ENCODE measurements at regions not wholly inside any gene's neighbourhood (a gene's known extent, or its start where the extent isn't known, plus 50 kb on each side); places are given as distances from the start of the nearest gene placed in this dataset.

DNA sequence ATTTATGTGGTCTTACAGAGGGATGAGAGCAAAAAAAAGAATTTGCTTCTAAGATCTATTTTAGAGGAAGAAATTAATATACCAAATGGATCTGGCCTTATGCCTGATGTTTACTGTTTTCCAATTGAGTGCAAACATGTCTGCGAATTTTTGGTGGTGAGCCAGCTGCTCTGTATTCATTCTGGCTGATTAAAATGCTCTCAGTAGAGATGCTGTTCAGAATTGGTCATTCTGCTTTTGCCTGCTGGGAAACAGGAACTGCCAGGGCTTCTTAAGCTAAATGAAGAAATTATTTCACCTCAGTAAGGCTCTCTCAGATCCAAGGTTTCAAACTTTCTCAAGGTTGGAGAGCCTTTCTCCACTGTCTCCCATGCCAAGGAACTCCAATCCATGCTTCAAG lies 132.0 kb upstream of the SV2C start:
- Histone ChIP-seq H3K36me3 (ENCODE audit: control insufficient read depth, insufficient read depth, low read length) (no peaks in the 10 kb centered on the region), H3K27ac (ENCODE audit: low read depth, low read length, severe bottlenecking) (no peak overlapping the region), H3K4me1 (ENCODE audit: control insufficient read depth, insufficient read depth, low read length, poor library complexity, severe bottlenecking) (no peaks in the 10 kb centered on the region), H3K4me3 (ENCODE audit: extremely low read depth, insufficient read depth, low read length, poor library complexity, severe bottlenecking) (no peak overlapping the region), H3K9me3 (ENCODE audit: control insufficient read depth, low read length) (no peaks in the 10 kb centered on the region)
- 83% methylated on average over 1 of the region's 1 CpG; no CpG with 5 or more reads in 1 of the 2 experiments for WGBS, 2 experiments (ENCODE audit: insufficient coverage in 2 of 2)

DNA sequence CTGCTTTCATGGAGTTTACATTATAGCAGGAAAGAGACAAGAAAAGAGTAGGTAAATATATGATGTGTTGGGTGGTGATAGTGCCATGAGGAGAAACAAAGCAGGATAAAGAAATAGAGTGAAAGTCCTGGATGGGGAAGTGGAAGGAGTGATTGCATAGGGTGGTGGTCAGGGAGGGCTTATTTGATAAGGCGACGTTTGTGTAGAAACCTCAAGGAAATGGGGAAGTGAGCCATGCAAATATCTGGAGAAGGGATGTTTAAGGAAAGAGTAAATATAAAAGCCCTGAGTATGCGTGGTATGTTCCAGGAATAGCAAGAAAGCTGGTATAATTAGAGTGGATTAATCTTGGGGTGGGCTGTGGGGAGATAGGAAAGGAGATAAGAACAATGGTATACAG lies 134.7 kb upstream of the SV2C start:
- Histone ChIP-seq H3K4me3 (ENCODE audit: extremely low read depth, insufficient read depth, low read length, poor library complexity, severe bottlenecking) (no peak overlapping the region), H3K36me3 (ENCODE audit: control insufficient read depth, insufficient read depth, low read length) (no peaks in the 10 kb centered on the region), H3K4me1 (ENCODE audit: control insufficient read depth, insufficient read depth, low read length, poor library complexity, severe bottlenecking) (no peaks in the 10 kb centered on the region), H3K9me3 (ENCODE audit: control insufficient read depth, low read length) (no peaks in the 10 kb centered on the region), H3K27ac (ENCODE audit: low read depth, low read length, severe bottlenecking) (no peak overlapping the region)
- 88% methylated on average over 3 of the region's 3 CpGs for WGBS, 2 experiments (ENCODE audit: insufficient coverage in 2 of 2)

DNA sequence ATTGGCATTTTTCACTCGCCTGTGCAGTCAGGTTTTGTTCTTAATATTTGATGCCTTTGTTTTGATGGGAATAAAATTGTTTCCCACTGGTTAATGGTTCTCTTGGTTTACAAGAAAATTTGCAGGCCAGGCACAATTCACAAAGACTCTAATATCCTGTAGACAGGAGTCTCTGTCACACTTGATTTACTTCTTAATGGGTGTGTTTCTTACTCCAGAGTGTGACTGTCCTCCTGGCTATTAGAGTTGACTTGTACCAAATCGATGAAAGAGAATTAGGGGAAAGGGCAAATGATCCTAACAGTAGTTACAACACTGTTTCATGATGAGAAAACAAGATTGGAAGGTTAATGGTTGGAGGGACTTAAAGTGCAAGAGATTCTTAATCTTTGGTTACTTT lies 142.8 kb upstream of the SV2C start:
- H3K27ac ChIP-seq (ENCODE audit: low read depth, low read length, severe bottlenecking): no peak overlapping the region
- H3K9me3 ChIP-seq (ENCODE audit: control insufficient read depth, low read length): no peaks in the 10 kb centered on the region
- WGBS, 2 experiments (ENCODE audit: insufficient coverage in 2 of 2): 71 to 83% methylated on average over 1 of the region's 2 CpGs
- no peaks in the 10 kb centered on the region for H3K36me3 ChIP-seq (ENCODE audit: control insufficient read depth, insufficient read depth, low read length)
- no peak overlapping the region for H3K4me3 ChIP-seq (ENCODE audit: extremely low read depth, insufficient read depth, low read length, poor library complexity, severe bottlenecking)
- no peaks in the 10 kb centered on the region for H3K4me1 ChIP-seq (ENCODE audit: control insufficient read depth, insufficient read depth, low read length, poor library complexity, severe bottlenecking)

DNA sequence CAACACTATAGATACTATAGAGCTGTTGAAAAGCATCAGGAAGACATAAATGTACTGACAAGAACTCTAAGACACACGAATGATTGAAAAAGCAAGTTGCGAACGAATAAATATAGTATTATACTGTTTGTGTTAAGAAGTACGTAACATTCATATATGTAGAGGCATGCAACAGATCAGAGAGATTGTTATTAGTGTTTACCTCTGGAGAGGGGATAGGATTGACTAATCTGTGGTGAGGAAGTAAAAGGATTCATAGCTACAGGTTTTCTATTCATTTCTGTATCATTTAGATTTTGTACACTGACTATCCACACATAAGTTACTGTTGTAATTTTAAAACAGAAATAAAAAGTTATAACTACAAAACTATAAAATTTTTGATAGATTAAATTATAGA lies 147.6 kb upstream of the SV2C start:
- Histone ChIP-seq H3K9me3 (ENCODE audit: control insufficient read depth, low read length) (no peaks in the 10 kb centered on the region), H3K36me3 (ENCODE audit: control insufficient read depth, insufficient read depth, low read length) (no peaks in the 10 kb centered on the region), H3K4me3 (ENCODE audit: extremely low read depth, insufficient read depth, low read length, poor library complexity, severe bottlenecking) (no peak overlapping the region), H3K27ac (ENCODE audit: low read depth, low read length, severe bottlenecking) (no peak overlapping the region), H3K4me1 (ENCODE audit: control insufficient read depth, insufficient read depth, low read length, poor library complexity, severe bottlenecking) (peaks cover 2% of the 10 kb centered on the region)
- WGBS, 2 experiments (ENCODE audit: insufficient coverage in 2 of 2): 77 to 93% methylated on average over 3 to 4 of the region's 4 CpGs

DNA sequence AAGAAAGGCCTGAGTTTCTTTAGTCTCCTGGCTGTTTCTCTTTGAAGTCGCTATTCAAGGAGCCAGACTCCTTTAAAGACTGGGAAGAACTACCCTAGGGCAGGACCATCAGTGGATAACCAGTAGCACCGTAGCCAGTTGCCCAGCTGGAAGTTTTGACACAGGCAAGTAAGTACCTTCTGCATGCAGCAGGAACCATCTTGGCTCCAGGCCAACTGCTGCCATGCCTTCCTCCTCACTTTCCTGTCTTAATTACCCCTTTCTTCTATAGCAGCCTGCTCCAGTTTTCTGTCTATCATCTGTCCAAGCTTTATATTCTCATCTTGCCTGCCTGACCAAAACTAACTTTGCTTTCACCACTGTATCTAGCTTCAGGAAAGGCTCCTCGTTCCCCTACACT lies 149.7 kb upstream of the SV2C start:
- Histone ChIP-seq H3K9me3 (ENCODE audit: control insufficient read depth, low read length) (no peaks in the 10 kb centered on the region), H3K36me3 (ENCODE audit: control insufficient read depth, insufficient read depth, low read length) (no peaks in the 10 kb centered on the region), H3K27ac (ENCODE audit: low read depth, low read length, severe bottlenecking) (no peak overlapping the region), H3K4me1 (ENCODE audit: control insufficient read depth, insufficient read depth, low read length, poor library complexity, severe bottlenecking) (peaks cover 2% of the 10 kb centered on the region), H3K4me3 (ENCODE audit: extremely low read depth, insufficient read depth, low read length, poor library complexity, severe bottlenecking) (no peak overlapping the region)
- 69 to 72% methylated on average over 3 of the region's 3 CpGs for WGBS, 2 experiments (ENCODE audit: insufficient coverage in 2 of 2)

DNA sequence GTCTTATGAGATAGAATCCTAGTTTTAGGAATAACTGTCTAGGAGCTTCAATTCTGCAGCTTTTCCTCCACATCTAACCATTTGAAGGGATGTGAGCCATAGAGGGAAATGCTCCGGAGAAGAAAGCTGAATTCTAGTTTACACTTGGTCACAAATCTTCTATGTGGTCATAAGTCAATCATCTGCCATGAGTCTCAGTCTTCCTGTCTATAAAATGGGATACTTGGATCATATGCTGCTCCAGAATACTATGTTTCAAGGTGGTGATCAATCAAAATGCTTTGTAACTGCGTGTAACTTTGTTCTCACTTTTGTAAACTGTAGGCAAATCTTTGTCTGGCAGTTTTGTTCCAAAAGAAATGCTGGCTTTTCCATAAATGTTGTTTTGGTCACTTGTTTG lies 152.0 kb upstream of the SV2C start:
- Histone ChIP-seq H3K4me3 (ENCODE audit: extremely low read depth, insufficient read depth, low read length, poor library complexity, severe bottlenecking) (no peak overlapping the region), H3K9me3 (ENCODE audit: control insufficient read depth, low read length) (no peaks in the 10 kb centered on the region), H3K4me1 (ENCODE audit: control insufficient read depth, insufficient read depth, low read length, poor library complexity, severe bottlenecking) (peaks cover 2% of the 10 kb centered on the region), H3K36me3 (ENCODE audit: control insufficient read depth, insufficient read depth, low read length) (no peaks in the 10 kb centered on the region), H3K27ac (ENCODE audit: low read depth, low read length, severe bottlenecking) (no peak overlapping the region)
- 93 to 95% methylated on average over 1 to 2 of the region's 2 CpGs for WGBS, 2 experiments (ENCODE audit: insufficient coverage in 2 of 2)

DNA sequence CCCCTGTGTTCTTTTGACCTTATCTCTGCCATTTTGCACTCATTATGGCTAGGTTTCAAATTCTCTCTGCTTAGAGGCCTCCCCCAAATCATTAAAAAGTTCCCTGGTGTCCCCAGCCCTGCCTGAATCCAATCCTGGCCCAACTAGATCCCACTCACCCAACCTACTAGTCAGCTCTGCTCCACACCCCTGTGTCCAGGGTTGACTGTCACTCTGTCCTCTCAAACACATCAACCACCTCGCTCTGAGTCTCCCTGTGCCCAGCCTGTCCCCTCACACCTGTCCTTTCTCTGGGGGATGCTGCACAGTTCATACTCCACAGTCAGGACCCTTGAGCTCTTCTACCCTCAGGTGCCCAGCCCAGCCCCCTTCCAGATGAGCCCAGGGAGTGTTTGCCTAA lies 154.2 kb upstream of the SV2C start:
- Histone ChIP-seq H3K4me3 (ENCODE audit: extremely low read depth, insufficient read depth, low read length, poor library complexity, severe bottlenecking) (no peak overlapping the region), H3K36me3 (ENCODE audit: control insufficient read depth, insufficient read depth, low read length) (no peaks in the 10 kb centered on the region)
- 82% methylated on average over 1 of the region's 1 CpG; no CpG with 5 or more reads in 1 of the 2 experiments for WGBS, 2 experiments (ENCODE audit: insufficient coverage in 2 of 2)

DNA sequence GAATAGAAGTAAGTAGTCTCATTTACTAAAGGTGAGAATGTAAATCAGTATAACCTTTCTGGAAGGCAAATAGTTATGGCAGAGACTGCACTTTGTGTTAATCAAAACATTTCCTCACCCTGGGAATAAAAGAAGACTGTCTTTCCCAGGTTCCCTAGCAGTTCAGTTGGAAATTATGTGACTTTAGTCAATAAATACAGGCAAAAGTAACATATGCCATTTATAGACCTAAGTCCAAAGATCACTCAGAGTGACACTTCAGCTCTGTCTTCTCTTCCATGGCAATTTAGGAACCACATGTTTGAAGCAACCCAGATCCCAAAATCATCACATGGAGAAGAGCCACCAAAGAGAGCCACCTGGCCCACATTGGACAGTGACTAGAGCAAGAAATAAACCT lies 160.7 kb upstream of the SV2C start:
- Histone ChIP-seq H3K36me3 (ENCODE audit: control insufficient read depth, insufficient read depth, low read length) (no peaks in the 10 kb centered on the region), H3K27ac (ENCODE audit: low read depth, low read length, severe bottlenecking) (no peak overlapping the region), H3K9me3 (ENCODE audit: control insufficient read depth, low read length) (no peaks in the 10 kb centered on the region), H3K4me1 (ENCODE audit: control insufficient read depth, insufficient read depth, low read length, poor library complexity, severe bottlenecking) (no peaks in the 10 kb centered on the region), H3K4me3 (ENCODE audit: extremely low read depth, insufficient read depth, low read length, poor library complexity, severe bottlenecking) (no peak overlapping the region)

More for the DNA sequence above, 154.2 kb upstream of the SV2C start:
- Histone ChIP-seq H3K9me3 (ENCODE audit: control insufficient read depth, low read length) (no peaks in the 10 kb centered on the region), H3K4me1 (ENCODE audit: control insufficient read depth, insufficient read depth, low read length, poor library complexity, severe bottlenecking) (peaks cover 2% of the 10 kb centered on the region), H3K27ac (ENCODE audit: low read depth, low read length, severe bottlenecking) (no peak overlapping the region)

DNA sequence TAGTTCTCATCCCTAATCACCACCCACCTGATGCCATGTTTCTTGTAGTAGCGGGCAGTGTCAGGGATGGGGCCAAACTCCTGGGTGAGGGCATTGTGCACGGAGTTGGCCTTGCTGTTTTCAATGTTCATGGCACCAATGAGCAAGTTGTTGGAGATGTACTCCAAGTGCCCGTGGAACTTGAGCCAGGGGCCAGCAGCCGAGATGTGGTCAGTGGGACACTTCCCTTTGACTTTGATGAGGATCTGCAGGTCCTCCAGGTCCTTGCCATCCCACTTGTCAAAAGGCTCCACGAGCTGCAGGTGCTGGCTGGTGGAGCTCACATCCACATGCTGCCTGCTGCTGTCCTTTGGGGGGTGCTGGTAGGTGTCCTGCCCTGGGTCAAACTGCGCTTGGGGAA lies 162.2 kb upstream of the SV2C start:
- WGBS, 2 experiments (ENCODE audit: insufficient coverage in 2 of 2): 74 to 89% methylated on average over 6 of the region's 6 CpGs
- Histone ChIP-seq H3K4me3 (ENCODE audit: extremely low read depth, insufficient read depth, low read length, poor library complexity, severe bottlenecking) (no peak overlapping the region), H3K9me3 (ENCODE audit: control insufficient read depth, low read length) (no peaks in the 10 kb centered on the region), H3K27ac (ENCODE audit: low read depth, low read length, severe bottlenecking) (no peak overlapping the region), H3K4me1 (ENCODE audit: control insufficient read depth, insufficient read depth, low read length, poor library complexity, severe bottlenecking) (no peaks in the 10 kb centered on the region), H3K36me3 (ENCODE audit: control insufficient read depth, insufficient read depth, low read length) (no peaks in the 10 kb centered on the region)

DNA sequence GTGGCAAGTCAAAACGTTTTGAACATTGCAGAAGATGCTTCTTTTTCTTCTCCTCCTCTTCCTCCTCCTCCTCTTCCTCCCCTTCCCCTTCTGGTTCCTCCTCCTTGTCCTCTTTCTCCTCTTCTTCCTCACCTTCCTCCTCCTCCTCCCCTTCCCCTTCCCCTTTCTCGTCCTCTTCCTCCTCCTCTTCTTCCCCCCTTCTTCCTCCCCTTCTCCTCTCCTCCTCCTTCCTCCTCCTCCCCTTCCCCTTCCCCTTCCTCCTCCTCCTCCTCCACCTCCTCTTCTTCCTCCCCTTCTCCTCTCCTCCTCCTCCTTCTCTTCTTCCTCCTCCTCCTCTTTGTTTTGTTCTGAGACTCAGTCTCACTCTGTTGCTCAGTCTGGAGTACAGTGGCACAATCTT lies 167.0 kb upstream of the SV2C start:
- WGBS, 2 experiments (ENCODE audit: insufficient coverage in 2 of 2): 0 to 37% methylated on average over 1 to 2 of the region's 2 CpGs
- Histone ChIP-seq H3K9me3 (ENCODE audit: control insufficient read depth, low read length) (no peaks in the 10 kb centered on the region), H3K36me3 (ENCODE audit: control insufficient read depth, insufficient read depth, low read length) (no peaks in the 10 kb centered on the region)

DNA sequence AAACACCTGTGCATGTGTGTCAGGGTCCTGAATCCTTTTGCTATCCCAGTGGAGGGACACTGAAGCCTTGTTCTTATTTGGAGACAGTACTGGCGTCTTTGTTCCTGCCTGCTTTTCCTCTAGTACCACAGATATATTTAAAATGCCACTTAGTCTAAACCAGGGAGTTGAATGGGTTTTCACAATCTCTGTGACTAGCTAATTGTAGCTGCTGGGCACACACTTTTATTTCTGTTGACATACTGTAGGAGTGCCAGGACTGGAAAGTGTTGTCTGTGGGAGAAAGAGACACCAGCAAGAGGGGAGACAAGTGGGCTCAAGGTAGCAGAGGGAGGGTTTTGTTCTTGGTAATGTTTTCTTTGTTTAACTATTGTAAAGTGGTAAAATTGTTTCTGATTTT lies 174.0 kb upstream of the SV2C start:
- Histone ChIP-seq H3K36me3 (ENCODE audit: control insufficient read depth, insufficient read depth, low read length) (no peaks in the 10 kb centered on the region), H3K9me3 (ENCODE audit: control insufficient read depth, low read length) (no peaks in the 10 kb centered on the region), H3K27ac (ENCODE audit: low read depth, low read length, severe bottlenecking) (no peak overlapping the region), H3K4me3 (ENCODE audit: extremely low read depth, insufficient read depth, low read length, poor library complexity, severe bottlenecking) (no peak overlapping the region), H3K4me1 (ENCODE audit: control insufficient read depth, insufficient read depth, low read length, poor library complexity, severe bottlenecking) (no peaks in the 10 kb centered on the region)
- WGBS, 2 experiments (ENCODE audit: insufficient coverage in 2 of 2): 100% methylated on average over 1 of the region's 1 CpG; no CpG with 5 or more reads in 1 of the 2 experiments

More for the DNA sequence above, 167.0 kb upstream of the SV2C start:
- Histone ChIP-seq H3K4me3 (ENCODE audit: extremely low read depth, insufficient read depth, low read length, poor library complexity, severe bottlenecking) (no peak overlapping the region), H3K4me1 (ENCODE audit: control insufficient read depth, insufficient read depth, low read length, poor library complexity, severe bottlenecking) (no peaks in the 10 kb centered on the region), H3K27ac (ENCODE audit: low read depth, low read length, severe bottlenecking) (no peak overlapping the region)

DNA sequence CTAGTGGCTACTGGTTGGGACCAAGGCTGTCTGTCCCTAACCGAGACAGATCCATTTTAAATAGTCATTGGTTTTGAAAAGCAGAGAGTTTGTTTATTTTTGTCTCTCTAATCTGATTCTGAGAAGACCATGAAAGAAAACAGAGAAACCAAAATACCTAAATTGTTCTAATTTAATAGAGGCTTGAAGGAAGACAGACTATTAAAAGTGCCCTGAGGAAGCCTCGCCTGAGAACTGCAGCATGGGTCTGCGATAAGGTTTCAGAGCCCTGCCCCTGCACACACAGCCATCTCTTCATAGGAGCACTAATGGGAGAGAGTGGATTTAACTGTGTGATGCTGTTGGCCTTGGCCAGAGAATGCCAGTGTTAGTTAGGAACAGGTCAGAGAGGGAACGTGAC lies 175.5 kb upstream of the SV2C start:
- Histone ChIP-seq H3K36me3 (ENCODE audit: control insufficient read depth, insufficient read depth, low read length) (no peaks in the 10 kb centered on the region), H3K9me3 (ENCODE audit: control insufficient read depth, low read length) (no peaks in the 10 kb centered on the region), H3K4me1 (ENCODE audit: control insufficient read depth, insufficient read depth, low read length, poor library complexity, severe bottlenecking) (no peaks in the 10 kb centered on the region), H3K4me3 (ENCODE audit: extremely low read depth, insufficient read depth, low read length, poor library complexity, severe bottlenecking) (no peak overlapping the region), H3K27ac (ENCODE audit: low read depth, low read length, severe bottlenecking) (no peak overlapping the region)
- 80 to 86% methylated on average over 1 of the region's 4 CpGs for WGBS, 2 experiments (ENCODE audit: insufficient coverage in 2 of 2)
